ENCODE measurements at regions not wholly inside any gene's neighbourhood (a gene's known extent, or its start where the extent isn't known, plus 50 kb on each side); places are given as distances from the start of the nearest gene placed in this dataset.
"Not testable (repeated sequence)": the region's sequence is repeated elsewhere in the genome, so short reads cannot be mapped to it uniquely, and the experiment has no call there.

- H3K4me1 ChIP-seq (ENCODE audit: insufficient read depth, low read length), result no peaks in the 10 kb centered on the region
- no peaks in the 10 kb centered on the region for H3K9me3 ChIP-seq (ENCODE audit: low read depth, low read length)
- H3K27me3 ChIP-seq (ENCODE audit: insufficient read depth, low read length), result no peaks in the 10 kb centered on the region
- H3K4me3 ChIP-seq (ENCODE audit: low read length), result no peak overlapping the region
Observed at GRCh38 chr6:169859401-169859977, 108.1 kb downstream of the ERMARD start.

- Histone ChIP-seq H3K4me1 (ENCODE audit: insufficient read depth, low read length) (no peaks in the 10 kb centered on the region), H3K4me3 (ENCODE audit: low read length) (no peak overlapping the region), H3K27me3 (ENCODE audit: insufficient read depth, low read length) (no peaks in the 10 kb centered on the region), H3K9me3 (ENCODE audit: low read depth, low read length) (no peaks in the 10 kb centered on the region)
Observed at GRCh38 chr6:169858935-169859351, 107.5 kb downstream of the ERMARD start.

- H3K27me3 ChIP-seq (ENCODE audit: insufficient read depth, low read length), result no peaks in the 10 kb centered on the region
- no peaks in the 10 kb centered on the region for H3K9me3 ChIP-seq (ENCODE audit: low read depth, low read length)
- no peak overlapping the region for H3K4me3 ChIP-seq (ENCODE audit: low read length)
- no peaks in the 10 kb centered on the region for H3K4me1 ChIP-seq (ENCODE audit: insufficient read depth, low read length)
Observed at GRCh38 chr6:169858293-169858934, 107.0 kb downstream of the ERMARD start.

- Histone ChIP-seq H3K4me3 (ENCODE audit: low read length) (no peak overlapping the region), H3K4me1 (ENCODE audit: insufficient read depth, low read length) (no peaks in the 10 kb centered on the region), H3K27me3 (ENCODE audit: insufficient read depth, low read length) (no peaks in the 10 kb centered on the region), H3K9me3 (ENCODE audit: low read depth, low read length) (no peaks in the 10 kb centered on the region)
Observed at GRCh38 chr6:169857343-169858292, 106.2 kb downstream of the ERMARD start.

- H3K27me3 ChIP-seq (ENCODE audit: insufficient read depth, low read length); H3K9me3 ChIP-seq (ENCODE audit: low read depth, low read length); H3K4me1 ChIP-seq (ENCODE audit: insufficient read depth, low read length); H3K4me3 ChIP-seq (ENCODE audit: low read length): not testable (repeated sequence)
Observed at GRCh38 chr6:169856442-169857342, 105.3 kb downstream of the ERMARD start.

GRCh38 chr6:169854813-169855212 lies 103.4 kb downstream of the ERMARD start:
- Histone ChIP-seq H3K4me1 (ENCODE audit: insufficient read depth, low read length) (no peaks in the 10 kb centered on the region), H3K4me3 (ENCODE audit: low read length) (no peak overlapping the region), H3K27me3 (ENCODE audit: insufficient read depth, low read length) (no peaks in the 10 kb centered on the region), H3K9me3 (ENCODE audit: low read depth, low read length) (no peaks in the 10 kb centered on the region)

- H3K4me3 ChIP-seq (ENCODE audit: low read length), result no peak overlapping the region
- no peaks in the 10 kb centered on the region for H3K4me1 ChIP-seq (ENCODE audit: insufficient read depth, low read length)
- no peaks in the 10 kb centered on the region for H3K9me3 ChIP-seq (ENCODE audit: low read depth, low read length)
- H3K27me3 ChIP-seq (ENCODE audit: insufficient read depth, low read length), result no peaks in the 10 kb centered on the region
Observed at GRCh38 chr6:169854083-169854725, 102.8 kb downstream of the ERMARD start.

- Histone ChIP-seq H3K4me1 (ENCODE audit: insufficient read depth, low read length) (no peaks in the 10 kb centered on the region), H3K9me3 (ENCODE audit: low read depth, low read length) (no peaks in the 10 kb centered on the region), H3K27me3 (ENCODE audit: insufficient read depth, low read length) (no peaks in the 10 kb centered on the region), H3K4me3 (ENCODE audit: low read length) (no peak overlapping the region)
Observed at GRCh38 chr6:169853196-169854082, 102.0 kb downstream of the ERMARD start.

GRCh38 chr6:169852504-169853195 lies 101.2 kb downstream of the ERMARD start:
- Histone ChIP-seq H3K9me3 (ENCODE audit: low read depth, low read length) (no peaks in the 10 kb centered on the region), H3K27me3 (ENCODE audit: insufficient read depth, low read length) (no peaks in the 10 kb centered on the region)

GRCh38 chr6:169851641-169852503 lies 100.5 kb downstream of the ERMARD start:
- Histone ChIP-seq H3K9me3 (ENCODE audit: low read depth, low read length) (no peaks in the 10 kb centered on the region), H3K4me1 (ENCODE audit: insufficient read depth, low read length) (no peaks in the 10 kb centered on the region), H3K4me3 (ENCODE audit: low read length) (no peak overlapping the region), H3K27me3 (ENCODE audit: insufficient read depth, low read length) (no peaks in the 10 kb centered on the region)

More at GRCh38 chr6:169852504-169853195, 101.2 kb downstream of the ERMARD start:
- Histone ChIP-seq H3K4me1 (ENCODE audit: insufficient read depth, low read length) (no peaks in the 10 kb centered on the region), H3K4me3 (ENCODE audit: low read length) (no peak overlapping the region)

GRCh38 chr6:169850746-169851145 lies 99.3 kb downstream of the ERMARD start:
- H3K4me3 ChIP-seq (ENCODE audit: low read length), result no peak overlapping the region
- H3K4me1 ChIP-seq (ENCODE audit: insufficient read depth, low read length), result no peaks in the 10 kb centered on the region
- no peaks in the 10 kb centered on the region for H3K27me3 ChIP-seq (ENCODE audit: insufficient read depth, low read length)
- no peaks in the 10 kb centered on the region for H3K9me3 ChIP-seq (ENCODE audit: low read depth, low read length)

- no peak overlapping the region for H3K4me3 ChIP-seq (ENCODE audit: low read length)
- no peaks in the 10 kb centered on the region for H3K9me3 ChIP-seq (ENCODE audit: low read depth, low read length)
- no peaks in the 10 kb centered on the region for H3K4me1 ChIP-seq (ENCODE audit: insufficient read depth, low read length)
- H3K27me3 ChIP-seq (ENCODE audit: insufficient read depth, low read length), result no peaks in the 10 kb centered on the region
Observed at GRCh38 chr6:169850154-169850553, 98.7 kb downstream of the ERMARD start.

Measured in mononuclear cell (primary cell).